ENCODE measurements at regions not wholly inside any gene's neighbourhood (a gene's known extent, or its start where the extent isn't known, plus 50 kb on each side); places are given as distances from the start of the nearest gene placed in this dataset.

- TF ChIP-seq POLR2A (IDR thresholded peaks at IDR 0.05) (no peak), CTCF (IDR thresholded peaks at IDR 0.05) (no peak)
These were observed 233.2 kb upstream of the KLF3 start for GRCh38 chr4:38430841-38431240.

Measured in right lobe of liver (tissue), 4 donors.